ENCODE measurements at regions not wholly inside any gene's neighbourhood (a gene's known extent, or its start where the extent isn't known, plus 50 kb on each side); places are given as distances from the start of the nearest gene placed in this dataset.

DNA sequence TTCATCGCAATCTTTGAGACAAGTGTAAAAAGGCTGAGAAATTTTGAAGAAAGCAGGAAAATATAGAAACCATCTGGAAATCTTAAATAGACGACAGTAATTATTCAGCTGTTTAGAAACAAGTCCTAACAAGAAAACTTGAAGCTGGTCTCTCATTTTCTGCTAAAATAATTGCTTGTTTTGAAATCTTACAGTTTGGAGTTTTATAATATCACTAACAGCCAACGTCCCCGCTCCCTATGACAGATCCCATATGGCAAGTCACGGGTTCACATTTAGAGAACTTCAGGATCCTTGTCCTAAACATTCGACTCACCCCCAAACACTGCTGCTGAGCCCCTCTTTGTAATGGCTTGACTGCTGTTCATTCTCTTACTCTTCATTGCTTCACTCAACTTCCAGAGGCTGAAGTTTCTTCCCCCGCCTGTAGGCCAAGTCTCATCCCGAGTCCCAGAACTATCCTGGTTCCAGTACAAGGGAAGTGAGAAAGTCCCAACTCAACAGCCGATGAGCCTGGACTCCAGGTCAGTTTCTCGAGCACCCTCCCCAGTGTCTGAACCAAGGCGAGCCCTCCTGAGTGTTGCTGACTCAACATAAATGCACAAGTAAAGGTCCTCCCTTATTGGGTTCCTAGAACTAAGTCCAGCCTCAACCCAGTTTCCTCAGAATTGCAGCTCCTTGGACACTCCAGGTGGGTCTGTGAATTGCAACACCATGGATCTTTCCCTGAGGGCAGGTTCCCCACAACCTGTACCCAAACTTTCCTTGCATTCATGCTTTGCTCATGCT, 93.4 kb upstream of the BACE2 start:
- peaks cover 10% of the 10 kb centered on the region; the same call in 1 of the 2 replicates for H3K9me3 ChIP-seq (ENCODE audit: control insufficient read depth, insufficient read depth, low read length)
- no peak for DNase-seq (ENCODE audit: low read depth, low spot score)
- no peak overlapping the region for H3K27ac ChIP-seq (ENCODE audit: low read depth, low read length)
- H3K27me3 ChIP-seq (ENCODE audit: control insufficient read depth, insufficient read depth, low read length), result no peaks in the 10 kb centered on the region
- CTCF ChIA-PET, result no interaction called here
- POLR2A ChIA-PET, result no interaction called here
- no peak for TF ChIP-seq CTCF (IDR thresholded peaks at IDR 0.05; ENCODE audit: low read depth, low read length)
- H3K4me3 ChIP-seq (ENCODE audit: low read depth, low read length), result no peak overlapping the region

- TF ChIP-seq CTCF (IDR thresholded peaks at IDR 0.05; ENCODE audit: low read depth, low read length), result no peak
- Histone ChIP-seq H3K27ac (ENCODE audit: low read depth, low read length) (no peak overlapping the region), H3K9me3 (ENCODE audit: control insufficient read depth, insufficient read depth, low read length) (peaks cover 10% of the 10 kb centered on the region; the same call in 1 of the 2 replicates), H3K27me3 (ENCODE audit: control insufficient read depth, insufficient read depth, low read length) (no peaks in the 10 kb centered on the region), H3K4me3 (ENCODE audit: low read depth, low read length) (no peak overlapping the region)
- DNase-seq (ENCODE audit: low read depth, low spot score), result no peak
- CTCF ChIA-PET, result no interaction called here
- POLR2A ChIA-PET, result no interaction called here
Observed at GRCh38 chr21:41075656-41076055, 92.3 kb upstream of the BACE2 start.

- no peak for TF ChIP-seq CTCF (IDR thresholded peaks at IDR 0.05; ENCODE audit: low read depth, low read length)
- ChIA-PET POLR2A (no interaction called here), CTCF (no interaction called here)
- DNase-seq (ENCODE audit: low read depth, low spot score), result no peak
- H3K4me3 ChIP-seq (ENCODE audit: low read depth, low read length), result no peak overlapping the region
- peaks cover 10% of the 10 kb centered on the region; the same call in 1 of the 2 replicates for H3K9me3 ChIP-seq (ENCODE audit: control insufficient read depth, insufficient read depth, low read length)
- no peak overlapping the region for H3K27ac ChIP-seq (ENCODE audit: low read depth, low read length)
- no peaks in the 10 kb centered on the region for H3K27me3 ChIP-seq (ENCODE audit: control insufficient read depth, insufficient read depth, low read length)
Observed at GRCh38 chr21:41076064-41076463, 91.9 kb upstream of the BACE2 start.

DNA sequence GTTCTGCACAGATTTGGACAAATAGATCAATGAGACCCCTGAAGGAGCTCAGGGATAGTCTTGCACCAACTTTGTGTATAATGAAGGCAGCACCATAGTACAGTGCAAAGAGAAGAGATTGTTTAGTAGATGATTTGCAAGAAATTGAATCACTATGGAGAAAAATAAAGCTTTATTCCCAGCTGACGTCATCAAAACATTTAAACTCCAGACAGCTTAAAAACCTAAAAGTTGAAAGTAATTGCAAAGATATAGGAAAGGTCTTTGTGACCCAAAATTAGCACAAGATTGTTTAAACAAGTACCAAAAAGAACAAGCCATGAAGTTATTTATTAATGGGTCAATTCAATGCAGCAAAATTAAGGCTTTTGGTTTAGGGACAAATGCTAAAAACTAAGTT, 88.8 kb upstream of the BACE2 start:
- no peak overlapping the region for H3K27ac ChIP-seq (ENCODE audit: low read depth, low read length)
- TF ChIP-seq CTCF (IDR thresholded peaks at IDR 0.05; ENCODE audit: low read depth, low read length), result no peak
- no peak for DNase-seq (ENCODE audit: low read depth, low spot score)
- no peaks in the 10 kb centered on the region for H3K27me3 ChIP-seq (ENCODE audit: control insufficient read depth, insufficient read depth, low read length)
- no peak overlapping the region for H3K4me3 ChIP-seq (ENCODE audit: low read depth, low read length)
- ChIA-PET POLR2A (no interaction called here), CTCF (no interaction called here)
- peaks cover 10% of the 10 kb centered on the region; the same call in 1 of the 2 replicates for H3K9me3 ChIP-seq (ENCODE audit: control insufficient read depth, insufficient read depth, low read length)

GRCh38 chr21:41080485-41081121, 87.4 kb upstream of the BACE2 start:
- Histone ChIP-seq H3K27me3 (ENCODE audit: control insufficient read depth, insufficient read depth, low read length) (no peaks in the 10 kb centered on the region), H3K9me3 (ENCODE audit: control insufficient read depth, insufficient read depth, low read length) (peaks cover 8% of the 10 kb centered on the region; the same call in 1 of the 2 replicates), H3K27ac (ENCODE audit: low read depth, low read length) (no peak overlapping the region), H3K4me3 (ENCODE audit: low read depth, low read length) (no peak overlapping the region)
- no peak for DNase-seq (ENCODE audit: low read depth, low spot score)
- no peak for TF ChIP-seq CTCF (IDR thresholded peaks at IDR 0.05; ENCODE audit: low read depth, low read length)
- ChIA-PET POLR2A (no interaction called here), CTCF (no interaction called here)
